Uterus (tissue), 2 donors: ENCODE measurements at regions not wholly inside any gene's neighbourhood (a gene's known extent, or its start where the extent isn't known, plus 50 kb on each side); places are given as distances from the start of the nearest gene placed in this dataset.
"Not testable (repeated sequence)": the region's sequence is repeated elsewhere in the genome, so short reads cannot be mapped to it uniquely, and the experiment has no call there.

ENCODE experiments used
- CTCF ChIP-seq, 4 experiments: fragments of 200-600 bp in 2 of 4; fragments of 450-650 bp in 2 of 4; sonication (generic) in 2 of 4; IDR thresholded peaks; one replicate each; pipeline ENCODE4 v1.5.1; 2016 to 2019; ENCODE audit warnings: antibody characterized with exemption in 4 of 4, mild to moderate bottlenecking in 2 of 4, moderate library complexity in 1 of 4
- POLR2A ChIP-seq, 2 donors: fragments of 450-650 bp; IDR thresholded peaks; one replicate each; pipeline ENCODE4 v1.6.1; 2016; ENCODE audit warnings: antibody characterized with exemption in 2 of 2, mild to moderate bottlenecking in 1 of 2, moderate library complexity in 1 of 2

- TF ChIP-seq CTCF, POLR2A (IDR thresholded peaks at IDR 0.05): not testable (repeated sequence)
These were observed 521.1 kb downstream of the ETNK1 start for GRCh38 chr12:23146070-23146469.
